ENCODE measurements at regions not wholly inside any gene's neighbourhood (a gene's known extent, or its start where the extent isn't known, plus 50 kb on each side); places are given as distances from the start of the nearest gene placed in this dataset.
A peak's percentile ranks its signal among the peaks of the same experiment; 100 is the strongest.

DNA sequence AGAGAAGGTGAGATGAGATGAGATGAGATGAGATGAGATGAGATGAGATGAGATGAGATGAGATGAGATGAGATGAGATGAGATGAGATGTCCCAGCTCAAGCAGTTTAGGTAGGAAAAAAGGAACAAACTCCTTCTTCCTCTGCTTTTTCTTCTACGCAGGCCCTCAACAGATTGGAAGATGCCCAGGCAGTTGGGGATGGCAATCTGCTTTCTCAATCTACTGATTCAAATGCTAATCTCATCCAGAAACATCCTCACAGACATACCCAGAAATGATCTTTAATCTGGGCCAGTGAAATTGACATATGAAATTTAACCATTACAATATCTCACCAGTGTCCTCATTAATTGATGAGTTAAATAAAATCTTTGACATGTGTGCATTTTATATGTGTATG, 370.3 kb upstream of the SLC7A11 start:
- Histone ChIP-seq H3K36me3 (replicated peaks) (no peaks in the 10 kb centered on the region), H3K4me3 (no peak overlapping the region), H3K4me1 (peaks cover 17% of the 10 kb centered on the region), H3K27me3 (ENCODE audit: low read depth) (no peaks in the 10 kb centered on the region), H3K9me3 (no peaks in the 10 kb centered on the region)
- in situ Hi-C loops (cut with MboI; ENCODE audit: low sequenced_read_pairs): no loop called here
- no peak for DNase-seq (ENCODE audit: low spot score in 2 of 2)

DNA sequence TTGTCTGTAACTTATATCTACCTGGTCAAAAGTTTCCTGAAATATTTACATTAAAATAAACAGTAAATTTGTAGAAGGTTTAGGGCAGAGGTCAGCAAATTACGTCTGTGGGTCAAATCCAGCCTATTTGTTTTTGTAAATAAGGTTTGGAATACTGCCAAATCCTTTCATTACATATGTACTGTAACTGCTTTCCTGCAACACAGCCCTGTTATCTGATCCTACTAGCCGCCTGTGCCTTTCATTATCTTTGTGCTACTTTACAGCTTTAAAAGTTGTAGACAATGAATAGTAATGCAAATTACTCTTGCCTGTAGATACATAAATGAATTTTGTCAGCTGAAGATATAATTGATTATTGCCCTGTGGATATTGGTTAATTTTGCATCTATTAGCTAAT, 369.6 kb upstream of the SLC7A11 start:
- no peaks in the 10 kb centered on the region for H3K36me3 ChIP-seq (replicated peaks)
- H3K9me3 ChIP-seq: no peaks in the 10 kb centered on the region
- in situ Hi-C loops (cut with MboI; ENCODE audit: low sequenced_read_pairs): no loop called here
- H3K4me1 ChIP-seq: peaks cover 17% of the 10 kb centered on the region
- H3K4me3 ChIP-seq: no peak overlapping the region
- no peaks in the 10 kb centered on the region for H3K27me3 ChIP-seq (ENCODE audit: low read depth)
- DNase-seq (ENCODE audit: low spot score in 2 of 2): peak; percentile 10 to 58

DNA sequence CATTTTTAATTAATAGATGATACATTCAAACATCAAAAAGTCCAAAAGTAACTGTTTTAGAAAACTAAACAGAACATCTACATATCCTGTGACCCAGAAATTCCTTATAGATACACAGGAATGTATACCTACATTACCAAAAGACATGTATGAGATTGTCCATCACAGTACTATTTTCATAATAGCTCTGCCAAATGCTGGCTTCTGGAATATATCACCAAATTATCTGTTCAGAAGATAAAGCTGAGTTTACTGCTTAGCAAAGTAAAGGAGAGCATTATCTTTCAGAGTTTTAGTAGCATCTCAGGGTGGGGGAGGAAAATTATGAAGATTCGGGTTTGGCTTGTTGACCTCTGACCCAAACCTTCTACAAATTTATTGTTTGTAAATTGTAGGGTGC, 368.9 kb upstream of the SLC7A11 start:
- Histone ChIP-seq H3K9me3 (no peaks in the 10 kb centered on the region), H3K36me3 (replicated peaks) (no peaks in the 10 kb centered on the region), H3K4me1 (peaks cover 17% of the 10 kb centered on the region), H3K4me3 (no peak overlapping the region), H3K27me3 (ENCODE audit: low read depth) (no peaks in the 10 kb centered on the region)
- in situ Hi-C loops (cut with MboI; ENCODE audit: low sequenced_read_pairs): no loop called here
- DNase-seq (ENCODE audit: low spot score in 2 of 2): no peak

DNA sequence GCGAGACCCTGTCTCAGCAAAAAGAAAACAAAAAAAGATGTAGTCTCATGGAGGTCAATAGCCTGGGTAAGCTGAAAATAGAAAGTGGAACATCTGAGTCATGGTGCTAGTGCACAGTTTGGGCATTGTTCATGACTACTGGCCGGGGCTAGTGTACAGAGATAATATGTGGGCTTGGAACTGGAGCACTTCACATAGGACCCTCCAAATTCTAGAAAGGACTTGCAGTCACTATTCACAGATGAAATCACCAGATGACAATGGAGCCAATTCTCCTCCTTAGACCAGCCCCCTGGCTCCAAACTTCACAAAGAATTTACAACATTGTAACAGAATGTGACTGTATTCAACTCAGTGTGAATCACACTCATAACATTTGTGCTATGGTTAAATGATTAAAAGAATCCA, 367.8 kb upstream of the SLC7A11 start:
- Histone ChIP-seq H3K4me3 (no peak overlapping the region), H3K4me1 (peaks cover 17% of the 10 kb centered on the region), H3K36me3 (replicated peaks) (no peaks in the 10 kb centered on the region), H3K27me3 (ENCODE audit: low read depth) (no peaks in the 10 kb centered on the region), H3K9me3 (no peaks in the 10 kb centered on the region)
- in situ Hi-C loops (cut with MboI; ENCODE audit: low sequenced_read_pairs): no loop called here
- no peak for DNase-seq (ENCODE audit: low spot score in 2 of 2)

DNA sequence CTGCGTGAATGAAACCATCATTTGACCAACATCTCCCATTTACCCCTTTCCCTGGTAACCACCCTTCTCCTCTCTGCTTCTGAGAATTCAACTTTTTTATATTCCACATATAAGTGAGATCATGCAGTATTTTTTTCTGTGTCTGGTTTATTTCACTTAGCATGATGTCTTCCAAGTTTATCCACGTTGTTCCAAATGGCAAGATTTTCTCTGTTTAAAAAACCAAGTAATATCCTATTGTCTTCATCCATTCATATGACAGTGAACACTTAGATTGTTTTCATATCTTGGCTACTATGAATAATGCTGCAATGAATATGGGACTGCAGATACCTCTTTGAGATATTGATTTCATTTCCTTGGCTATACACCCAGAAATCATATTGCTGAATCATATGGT, 362.4 kb upstream of the SLC7A11 start:
- no peak for DNase-seq (ENCODE audit: low spot score in 2 of 2)
- in situ Hi-C loops (cut with MboI; ENCODE audit: low sequenced_read_pairs): no loop called here
- Histone ChIP-seq H3K4me1 (no peaks in the 10 kb centered on the region), H3K9me3 (no peaks in the 10 kb centered on the region), H3K4me3 (no peak overlapping the region), H3K36me3 (replicated peaks) (no peaks in the 10 kb centered on the region), H3K27me3 (ENCODE audit: low read depth) (no peaks in the 10 kb centered on the region)

DNA sequence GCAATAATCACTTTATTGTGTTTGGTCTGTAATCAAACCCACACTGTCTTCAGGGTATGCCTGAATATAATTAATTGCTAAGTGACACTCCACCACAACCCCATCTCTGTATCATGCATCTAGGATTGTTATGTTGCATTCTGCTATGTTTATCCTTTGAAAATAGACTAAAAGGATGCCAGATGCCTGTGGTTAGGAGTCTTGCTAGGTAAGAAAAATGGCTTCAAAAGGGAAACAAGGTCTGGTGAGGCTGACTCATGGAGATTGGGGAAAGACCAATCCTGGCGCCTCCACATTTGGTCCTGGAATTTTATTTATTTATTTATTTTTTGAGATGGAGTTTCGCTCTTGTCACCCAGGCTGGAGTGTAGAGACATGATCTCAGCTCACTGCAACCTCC, 360.5 kb upstream of the SLC7A11 start:
- no peak overlapping the region for H3K4me3 ChIP-seq
- no peaks in the 10 kb centered on the region for H3K4me1 ChIP-seq
- H3K9me3 ChIP-seq: no peaks in the 10 kb centered on the region
- DNase-seq (ENCODE audit: low spot score in 2 of 2): no peak
- in situ Hi-C loops (cut with MboI; ENCODE audit: low sequenced_read_pairs): no loop called here
- H3K27me3 ChIP-seq (ENCODE audit: low read depth): no peaks in the 10 kb centered on the region
- no peaks in the 10 kb centered on the region for H3K36me3 ChIP-seq (replicated peaks)

DNA sequence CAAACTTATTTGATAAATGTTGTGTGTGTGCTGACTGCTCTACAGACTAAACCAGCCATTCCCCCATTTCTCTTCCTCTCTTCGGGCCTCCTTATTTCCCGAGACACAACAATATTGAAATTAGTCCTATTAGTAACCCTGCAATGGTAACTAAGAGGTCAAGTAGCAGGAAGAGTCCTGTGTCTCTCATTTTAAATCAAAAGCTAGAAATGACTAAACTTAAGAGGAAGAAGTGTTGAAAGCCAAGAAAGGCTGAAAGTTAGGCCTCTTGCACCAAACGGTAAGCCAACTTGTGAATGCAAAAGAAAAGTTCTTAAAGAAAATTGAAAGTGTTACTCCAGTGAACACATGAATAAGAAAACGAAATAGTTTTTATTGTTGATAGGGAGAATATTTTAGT, 357.8 kb upstream of the SLC7A11 start:
- no peak overlapping the region for H3K4me3 ChIP-seq
- H3K27me3 ChIP-seq (ENCODE audit: low read depth): no peaks in the 10 kb centered on the region
- H3K4me1 ChIP-seq: no peaks in the 10 kb centered on the region
- DNase-seq (ENCODE audit: low spot score in 2 of 2): no peak
- in situ Hi-C loops (cut with MboI; ENCODE audit: low sequenced_read_pairs): loop anchor here (25.0 kb wide), 1 partner anchor 262 kb away; no protein-coding TSS in a partner anchor
- H3K9me3 ChIP-seq: no peaks in the 10 kb centered on the region
- no peaks in the 10 kb centered on the region for H3K36me3 ChIP-seq (replicated peaks)

DNA sequence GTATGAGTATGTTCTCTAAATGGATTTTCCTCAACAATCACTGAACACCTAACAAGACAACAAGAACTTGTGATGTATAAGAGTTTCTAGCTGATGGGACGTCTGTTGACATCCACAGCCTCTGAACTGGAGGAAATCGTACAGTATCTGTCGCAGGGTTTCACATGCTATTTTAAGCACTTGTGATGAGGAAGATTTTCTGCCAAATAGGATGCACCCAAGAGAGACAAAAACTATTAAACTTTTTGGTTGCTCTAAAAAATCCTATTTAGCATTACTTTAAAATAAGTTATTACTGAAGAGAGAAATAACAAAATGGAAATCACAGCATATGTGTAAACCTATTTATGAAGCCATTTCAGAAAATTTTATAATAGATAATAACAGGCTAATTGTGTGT, 356.1 kb upstream of the SLC7A11 start:
- Histone ChIP-seq H3K9me3 (no peaks in the 10 kb centered on the region), H3K4me1 (no peaks in the 10 kb centered on the region), H3K4me3 (no peak overlapping the region), H3K27me3 (ENCODE audit: low read depth) (no peaks in the 10 kb centered on the region), H3K36me3 (replicated peaks) (no peaks in the 10 kb centered on the region)
- DNase-seq (ENCODE audit: low spot score in 2 of 2): no peak
- in situ Hi-C loops (cut with MboI; ENCODE audit: low sequenced_read_pairs): loop anchor here (25.0 kb wide), 1 partner anchor 264 kb away; no protein-coding TSS in a partner anchor

DNA sequence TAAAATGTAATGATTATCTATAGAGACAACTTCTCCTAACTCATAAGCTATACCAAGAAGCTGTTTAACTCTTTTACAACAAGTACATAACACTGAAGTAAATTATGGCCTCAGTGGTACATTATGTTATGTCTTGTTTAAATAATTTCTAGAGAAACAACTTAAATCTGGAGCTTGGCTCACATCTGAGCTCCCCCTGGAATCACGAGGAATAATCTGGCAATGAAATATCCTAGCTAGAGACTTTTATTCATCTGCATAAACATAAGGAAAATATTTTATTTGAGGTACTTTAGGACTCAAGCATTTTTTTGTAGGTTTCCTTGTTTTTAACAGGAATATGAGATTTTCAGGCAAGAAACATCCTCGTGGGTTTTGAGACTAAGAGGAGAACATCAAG, 354.7 kb upstream of the SLC7A11 start:
- in situ Hi-C loops (cut with MboI; ENCODE audit: low sequenced_read_pairs): loop anchor here (25.0 kb wide), 1 partner anchor 265 kb away; no protein-coding TSS in a partner anchor
- no peaks in the 10 kb centered on the region for H3K4me1 ChIP-seq
- H3K9me3 ChIP-seq: no peaks in the 10 kb centered on the region
- H3K36me3 ChIP-seq (replicated peaks): no peaks in the 10 kb centered on the region
- no peak overlapping the region for H3K4me3 ChIP-seq
- DNase-seq (ENCODE audit: low spot score in 2 of 2): no peak
- H3K27me3 ChIP-seq (ENCODE audit: low read depth): no peaks in the 10 kb centered on the region

DNA sequence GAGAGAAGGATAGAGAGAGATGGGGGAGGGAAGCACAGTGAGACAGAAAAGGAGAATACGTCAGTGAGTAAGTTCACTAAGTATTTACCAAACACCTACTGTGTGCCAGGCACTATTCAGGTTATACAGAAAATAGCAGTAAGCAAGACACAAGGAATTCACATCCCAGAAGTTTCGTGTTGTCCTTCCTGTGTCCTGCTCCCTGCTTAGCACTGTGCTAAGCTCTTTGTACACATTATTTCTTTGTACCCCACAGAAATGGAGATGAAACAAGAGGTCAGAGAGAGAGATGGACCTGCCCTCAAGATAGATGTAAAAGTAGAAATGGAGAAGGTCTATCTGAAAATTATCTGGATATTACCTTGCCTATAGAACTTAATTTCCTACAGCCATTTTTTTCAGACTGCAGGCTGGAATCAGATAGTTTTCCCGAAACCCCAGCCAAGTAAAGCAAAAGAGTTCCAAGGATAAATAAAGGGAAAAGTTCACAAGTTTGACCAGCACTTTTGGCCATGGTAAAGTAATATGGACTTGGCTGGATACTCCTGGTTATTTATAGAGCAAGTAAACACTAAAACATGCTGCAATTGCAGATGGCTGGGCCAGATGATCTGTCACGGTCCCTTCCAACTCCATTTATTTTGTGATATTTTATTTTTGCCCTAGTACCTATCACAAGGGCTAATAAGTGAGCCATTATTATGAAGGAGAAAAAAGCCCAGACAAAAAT, 353.7 kb upstream of the SLC7A11 start:
- H3K4me1 ChIP-seq: no peaks in the 10 kb centered on the region
- no peak overlapping the region for H3K4me3 ChIP-seq
- no peaks in the 10 kb centered on the region for H3K9me3 ChIP-seq
- in situ Hi-C loops (cut with MboI; ENCODE audit: low sequenced_read_pairs): loop anchor here (25.0 kb wide), 1 partner anchor 266 kb away; no protein-coding TSS in a partner anchor
- H3K36me3 ChIP-seq (replicated peaks): no peaks in the 10 kb centered on the region
- no peak for DNase-seq (ENCODE audit: low spot score in 2 of 2)
- H3K27me3 ChIP-seq (ENCODE audit: low read depth): no peaks in the 10 kb centered on the region

DNA sequence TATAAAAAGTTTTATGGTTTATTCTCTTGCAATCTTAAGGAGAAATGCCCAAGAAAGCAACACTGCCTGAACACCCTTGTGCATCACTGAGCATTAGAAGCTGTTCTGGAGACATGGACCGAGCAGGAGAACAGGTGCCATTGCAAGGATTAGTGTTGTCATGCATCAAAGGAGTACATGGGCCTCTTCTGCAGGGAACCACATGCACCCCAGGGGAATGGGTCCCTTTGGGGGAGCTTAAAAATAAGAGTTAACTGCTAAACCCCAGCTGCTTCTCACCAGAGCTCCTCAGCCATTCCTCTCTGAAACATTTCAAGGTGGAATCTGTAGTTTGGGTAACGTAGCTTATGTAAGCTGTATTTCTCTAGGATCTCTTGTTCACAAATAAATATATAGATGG, 353.0 kb upstream of the SLC7A11 start:
- DNase-seq (ENCODE audit: low spot score in 2 of 2): no peak
- Histone ChIP-seq H3K9me3 (no peaks in the 10 kb centered on the region), H3K27me3 (ENCODE audit: low read depth) (no peaks in the 10 kb centered on the region), H3K36me3 (replicated peaks) (no peaks in the 10 kb centered on the region), H3K4me3 (no peak overlapping the region), H3K4me1 (no peaks in the 10 kb centered on the region)
- in situ Hi-C loops (cut with MboI; ENCODE audit: low sequenced_read_pairs): loop anchor here (25.0 kb wide), 1 partner anchor 267 kb away; no protein-coding TSS in a partner anchor

DNA sequence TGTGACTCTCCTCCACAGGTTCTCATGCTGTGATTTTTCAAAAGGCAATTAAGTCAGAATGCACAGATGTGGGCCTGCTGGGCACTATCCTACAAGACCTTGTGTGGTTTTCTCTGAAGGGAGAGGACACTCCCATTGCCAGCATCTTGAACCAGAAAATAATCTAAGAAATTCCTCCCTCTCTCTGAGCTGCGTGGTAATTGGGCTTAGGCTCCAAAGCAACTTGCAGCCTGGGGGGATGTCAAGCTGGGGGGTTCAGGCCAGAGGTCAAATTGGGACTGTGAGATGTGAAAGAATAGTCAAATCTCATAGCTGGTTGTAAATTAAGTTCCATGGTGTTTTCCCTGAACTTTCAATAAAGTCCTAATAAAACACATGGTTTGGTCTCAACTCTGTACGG, 350.6 kb upstream of the SLC7A11 start:
- DNase-seq (ENCODE audit: low spot score in 2 of 2): no peak
- H3K36me3 ChIP-seq (replicated peaks): no peaks in the 10 kb centered on the region
- H3K9me3 ChIP-seq: no peaks in the 10 kb centered on the region
- in situ Hi-C loops (cut with MboI; ENCODE audit: low sequenced_read_pairs): loop anchor here (25.0 kb wide), 1 partner anchor 270 kb away; no protein-coding TSS in a partner anchor
- H3K4me1 ChIP-seq: no peaks in the 10 kb centered on the region
- no peaks in the 10 kb centered on the region for H3K27me3 ChIP-seq (ENCODE audit: low read depth)
- no peak overlapping the region for H3K4me3 ChIP-seq

DNA sequence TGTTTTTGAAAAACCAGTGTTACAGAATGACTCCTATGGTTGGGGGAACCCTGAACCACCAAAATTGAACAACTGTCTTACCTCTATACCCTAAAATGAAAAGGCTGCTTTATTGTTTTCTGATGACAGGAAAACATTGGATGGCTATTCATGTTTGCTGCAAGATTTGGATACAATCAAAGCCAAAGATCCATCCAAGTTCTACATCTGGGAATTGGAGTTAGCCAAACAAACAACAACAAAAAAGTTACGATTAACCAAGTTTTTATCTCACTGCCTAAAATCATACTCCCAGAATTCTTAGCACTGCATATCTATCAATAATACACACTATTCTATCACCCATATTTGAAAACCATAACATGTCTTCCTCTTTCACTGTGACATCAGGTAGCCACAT, 349.7 kb upstream of the SLC7A11 start:
- H3K4me3 ChIP-seq: no peak overlapping the region
- DNase-seq (ENCODE audit: low spot score in 2 of 2): no peak
- no peaks in the 10 kb centered on the region for H3K36me3 ChIP-seq (replicated peaks)
- in situ Hi-C loops (cut with MboI; ENCODE audit: low sequenced_read_pairs): loop anchor here (25.0 kb wide), 1 partner anchor 270 kb away; no protein-coding TSS in a partner anchor
- no peaks in the 10 kb centered on the region for H3K9me3 ChIP-seq
- no peaks in the 10 kb centered on the region for H3K4me1 ChIP-seq
- no peaks in the 10 kb centered on the region for H3K27me3 ChIP-seq (ENCODE audit: low read depth)

DNA sequence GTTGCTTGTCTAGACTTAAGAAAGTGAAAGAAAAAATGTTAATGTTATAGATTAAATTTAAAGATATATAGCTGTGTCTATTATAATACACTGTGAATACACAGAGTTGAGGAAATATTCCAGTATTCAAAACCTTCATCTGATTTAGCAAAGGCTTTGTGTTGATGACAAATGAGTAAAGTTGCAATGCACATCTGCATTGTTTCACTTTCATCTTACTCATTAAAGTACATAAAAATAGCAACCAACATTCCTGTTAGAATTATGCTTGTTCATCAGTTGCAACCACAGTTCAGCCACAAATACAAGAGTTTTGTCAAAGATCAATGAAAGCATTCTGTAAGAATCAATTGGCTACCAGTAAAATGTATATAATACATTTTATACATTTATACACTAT, 346.4 kb upstream of the SLC7A11 start:
- Histone ChIP-seq H3K9me3 (no peaks in the 10 kb centered on the region), H3K27me3 (ENCODE audit: low read depth) (no peaks in the 10 kb centered on the region), H3K4me1 (no peaks in the 10 kb centered on the region), H3K36me3 (replicated peaks) (no peaks in the 10 kb centered on the region), H3K4me3 (no peak overlapping the region)
- no peak for DNase-seq (ENCODE audit: low spot score in 2 of 2)
- in situ Hi-C loops (cut with MboI; ENCODE audit: low sequenced_read_pairs): loop anchor here (25.0 kb wide), 1 partner anchor 274 kb away; no protein-coding TSS in a partner anchor
